Astrocyte (in vitro differentiated cells and primary cell): ENCODE measurements at regions not wholly inside any gene's neighbourhood (a gene's known extent, or its start where the extent isn't known, plus 50 kb on each side); places are given as distances from the start of the nearest gene placed in this dataset.

Experiments used
- CTCF ChIP-seq: IDR thresholded peaks from 2 replicates; pipeline ENCODE4 v1.5.1; 2011; ENCODE audit warnings: low read depth, mild to moderate bottlenecking, inconsistent platforms, low read length, moderate library complexity; ENCODE audit not compliant: insufficient read depth
- EZH2 ChIP-seq: IDR thresholded peaks from 2 replicates; pipeline ENCODE4 v1.6.1; 2012; ENCODE audit warnings: mild to moderate bottlenecking, low read length, inconsistent platforms; ENCODE audit not compliant: insufficient read depth

GRCh38 chr4:124874172-124874450, 161.6 kb upstream of the ANKRD50 start:
- TF ChIP-seq CTCF (no peak), EZH2 (no peak)
